OCI-LY3 (cell line): ENCODE measurements at regions not wholly inside any gene's neighbourhood (a gene's known extent, or its start where the extent isn't known, plus 50 kb on each side); places are given as distances from the start of the nearest gene placed in this dataset.
A peak's percentile ranks its signal among the peaks of the same experiment; 100 is the strongest.

Source experiments
- H2AFZ ChIP-seq: fragments of 200-600, 300-600 bp; shearing (Covaris generic); 2 replicates; pipeline ENCODE4 v1.6.0; 2014; ENCODE audit warnings: antibody characterized with exemption, low read depth, low read length
- H3K27ac ChIP-seq: fragments of 200-600, 300-600 bp; sonication (generic); 2 replicates; pipeline ENCODE4 v1.5.1; 2014; ENCODE audit warnings: mild to moderate bottlenecking, low read length, moderate library complexity, mixed read lengths
- H3K27me3 ChIP-seq: fragments of 200-600, 300-600 bp; sonication (generic); 2 replicates; pipeline ENCODE4 v1.6.1; 2014; ENCODE audit warnings: low read depth, low read length, mixed read lengths
- H3K36me3 ChIP-seq: fragments of 200-600, 300-600 bp; sonication (generic); replicated peaks from 2 replicates; pipeline ENCODE3; 2014; ENCODE audit warnings: low read depth, low read length, mixed read lengths
- H3K4me1 ChIP-seq: fragments of 300-600, 200-600 bp; sonication (generic); 2 replicates; pipeline ENCODE4 v1.6.1; 2014; ENCODE audit warnings: low read length, mixed read lengths
- H3K4me2 ChIP-seq: fragments of 200-600, 300-600 bp; sonication (generic); 2 replicates; pipeline ENCODE4 v1.6.1; 2014; ENCODE audit warnings: low read length, mixed read lengths
- H3K4me3 ChIP-seq: fragments of 300-600, 200-600 bp; sonication (generic); 2 replicates; pipeline ENCODE4 v1.5.1; 2014; ENCODE audit warnings: antibody characterized with exemption, mild to moderate bottlenecking, low read length, moderate library complexity
- H3K79me2 ChIP-seq: fragments of 300-600, 200-600 bp; shearing (Covaris generic); 2 replicates; pipeline ENCODE4 v1.6.1; 2014; ENCODE audit warnings: mild to moderate bottlenecking, low read length, mixed read lengths
- H3K9ac ChIP-seq: fragments of 300-600, 200-600 bp; shearing (Covaris generic); 2 replicates; pipeline ENCODE4 v1.6.0; 2014; ENCODE audit warnings: mild to moderate bottlenecking, low read length, moderate library complexity
- H3K9me3 ChIP-seq: fragments of 200-600, 300-600 bp; shearing (Covaris generic); 2 replicates; pipeline ENCODE4 v1.6.1; 2014; ENCODE audit warnings: low read length, mixed read lengths; ENCODE audit not compliant: insufficient read depth
- H4K20me1 ChIP-seq: fragments of 200-600, 300-600 bp; sonication (generic); 2 replicates; pipeline ENCODE4 v1.6.1; 2016; ENCODE audit warnings: low read length, mixed read lengths; ENCODE audit not compliant: insufficient read depth
- CTCF ChIP-seq: fragments of 200-600, 300-600 bp; sonication (generic); IDR thresholded peaks from 2 replicates; pipeline ENCODE4 v1.5.1; 2014; ENCODE audit warnings: antibody characterized with exemption, low read length, low read depth
- EZH2phosphoT487 ChIP-seq: fragments of 200-600 bp; shearing (Covaris generic); IDR thresholded peaks from 2 replicates; pipeline ENCODE4 v1.6.1; 2018; ENCODE audit warnings: antibody characterized with exemption, mixed run types, low read depth

- TF ChIP-seq EZH2phosphoT487 (no peak), CTCF (no peak)
- H3K27me3 ChIP-seq, result 0 out of 2 replicates have a peak, but pooled peaks cover 6% of the 10 kb centered on the region
- no peak overlapping the region for H3K4me3 ChIP-seq
- no peak overlapping the region for H3K4me2 ChIP-seq
- no peak overlapping the region for H3K27ac ChIP-seq
- no peaks in the 10 kb centered on the region for H4K20me1 ChIP-seq
- H3K4me1 ChIP-seq, result peaks cover 22% of the 10 kb centered on the region
- peak overlapping the region; percentile 54; the same call in 1 of the 2 replicates for H2AFZ ChIP-seq
- H3K9me3 ChIP-seq, result no peaks in the 10 kb centered on the region
- no peak overlapping the region for H3K9ac ChIP-seq
- H3K79me2 ChIP-seq, result no peaks in the 10 kb centered on the region
- no peaks in the 10 kb centered on the region for H3K36me3 ChIP-seq
These were observed 502.2 kb upstream of the JARID2 start for GRCh38 chr6:14743474-14744211.

GRCh38 chr6:14744212-14744556 is 501.7 kb upstream of the JARID2 start:
- Histone ChIP-seq H2AFZ (no peak overlapping the region), H3K27me3 (0 out of 2 replicates have a peak, but pooled peaks cover 6% of the 10 kb centered on the region), H3K4me1 (peaks cover 24% of the 10 kb centered on the region), H3K9me3 (no peaks in the 10 kb centered on the region), H3K36me3 (no peaks in the 10 kb centered on the region), H3K27ac (no peak overlapping the region), H3K4me3 (no peak overlapping the region), H3K79me2 (no peaks in the 10 kb centered on the region), H4K20me1 (no peaks in the 10 kb centered on the region), H3K9ac (no peak overlapping the region), H3K4me2 (no peak overlapping the region)
- TF ChIP-seq CTCF, result no peak
- no peak for TF ChIP-seq EZH2phosphoT487

GRCh38 chr6:14746139-14746837 is 499.6 kb upstream of the JARID2 start:
- no peak overlapping the region for H3K27ac ChIP-seq
- no peak overlapping the region for H3K9ac ChIP-seq
- 0 out of 2 replicates have a peak, but pooled peaks cover 6% of the 10 kb centered on the region for H3K27me3 ChIP-seq
- no peaks in the 10 kb centered on the region for H3K36me3 ChIP-seq
- no peaks in the 10 kb centered on the region for H3K79me2 ChIP-seq
- H4K20me1 ChIP-seq, result no peaks in the 10 kb centered on the region
- peaks cover 27% of the 10 kb centered on the region for H3K4me1 ChIP-seq
- H3K4me2 ChIP-seq, result no peak overlapping the region
- H3K9me3 ChIP-seq, result no peaks in the 10 kb centered on the region
- H3K4me3 ChIP-seq, result no peak overlapping the region
- no peak overlapping the region for H2AFZ ChIP-seq
- TF ChIP-seq CTCF (no peak), EZH2phosphoT487 (no peak)

- TF ChIP-seq EZH2phosphoT487, result no peak
- no peak for TF ChIP-seq CTCF
- no peak overlapping the region; the same call in 1 of the 2 replicates for H3K27ac ChIP-seq
These were observed 497.9 kb upstream of the JARID2 start for GRCh38 chr6:14747881-14748520.

More at GRCh38 chr6:14747881-14748520, 497.9 kb upstream of the JARID2 start:
- 0 out of 2 replicates have a peak, but pooled peaks cover 6% of the 10 kb centered on the region for H3K27me3 ChIP-seq
- peak overlapping the region; percentile 37 for H3K4me2 ChIP-seq
- H3K36me3 ChIP-seq, result no peaks in the 10 kb centered on the region
- no peak overlapping the region for H3K4me3 ChIP-seq
- H3K9ac ChIP-seq, result no peak overlapping the region
- H4K20me1 ChIP-seq, result no peaks in the 10 kb centered on the region
- H3K79me2 ChIP-seq, result no peaks in the 10 kb centered on the region
- H2AFZ ChIP-seq, result no peak overlapping the region; the same call in 1 of the 2 replicates
- H3K9me3 ChIP-seq, result no peaks in the 10 kb centered on the region
- H3K4me1 ChIP-seq, result peaks cover 27% of the 10 kb centered on the region
